OCI-LY3 (cell line): ENCODE measurements at regions not wholly inside any gene's neighbourhood (a gene's known extent, or its start where the extent isn't known, plus 50 kb on each side); places are given as distances from the start of the nearest gene placed in this dataset.
"Not testable (repeated sequence)": the region's sequence is repeated elsewhere in the genome, so short reads cannot be mapped to it uniquely, and the experiment has no call there.

ENCODE experiments used
- H2AFZ ChIP-seq: fragments of 200-600, 300-600 bp; shearing (Covaris generic); 2 replicates; pipeline ENCODE4 v1.6.0; 2014; ENCODE audit warnings: antibody characterized with exemption, low read depth, low read length
- H3K27ac ChIP-seq: fragments of 200-600, 300-600 bp; sonication (generic); 2 replicates; pipeline ENCODE4 v1.5.1; 2014; ENCODE audit warnings: mild to moderate bottlenecking, low read length, moderate library complexity, mixed read lengths
- H3K27me3 ChIP-seq: fragments of 200-600, 300-600 bp; sonication (generic); 2 replicates; pipeline ENCODE4 v1.6.1; 2014; ENCODE audit warnings: low read depth, low read length, mixed read lengths
- H3K36me3 ChIP-seq: fragments of 200-600, 300-600 bp; sonication (generic); replicated peaks from 2 replicates; pipeline ENCODE3; 2014; ENCODE audit warnings: low read depth, low read length, mixed read lengths
- H3K4me1 ChIP-seq: fragments of 300-600, 200-600 bp; sonication (generic); 2 replicates; pipeline ENCODE4 v1.6.1; 2014; ENCODE audit warnings: low read length, mixed read lengths
- H3K4me2 ChIP-seq: fragments of 200-600, 300-600 bp; sonication (generic); 2 replicates; pipeline ENCODE4 v1.6.1; 2014; ENCODE audit warnings: low read length, mixed read lengths
- H3K4me3 ChIP-seq: fragments of 300-600, 200-600 bp; sonication (generic); 2 replicates; pipeline ENCODE4 v1.5.1; 2014; ENCODE audit warnings: antibody characterized with exemption, mild to moderate bottlenecking, low read length, moderate library complexity
- H3K79me2 ChIP-seq: fragments of 300-600, 200-600 bp; shearing (Covaris generic); 2 replicates; pipeline ENCODE4 v1.6.1; 2014; ENCODE audit warnings: mild to moderate bottlenecking, low read length, mixed read lengths
- H3K9ac ChIP-seq: fragments of 300-600, 200-600 bp; shearing (Covaris generic); 2 replicates; pipeline ENCODE4 v1.6.0; 2014; ENCODE audit warnings: mild to moderate bottlenecking, low read length, moderate library complexity
- H3K9me3 ChIP-seq: fragments of 200-600, 300-600 bp; shearing (Covaris generic); 2 replicates; pipeline ENCODE4 v1.6.1; 2014; ENCODE audit warnings: low read length, mixed read lengths; ENCODE audit not compliant: insufficient read depth
- H4K20me1 ChIP-seq: fragments of 200-600, 300-600 bp; sonication (generic); 2 replicates; pipeline ENCODE4 v1.6.1; 2016; ENCODE audit warnings: low read length, mixed read lengths; ENCODE audit not compliant: insufficient read depth
- EZH2phosphoT487 ChIP-seq: fragments of 200-600 bp; shearing (Covaris generic); IDR thresholded peaks from 2 replicates; pipeline ENCODE4 v1.6.1; 2018; ENCODE audit warnings: antibody characterized with exemption, mixed run types, low read depth
- TF ChIP-seq, protein P1 (sequence below): fragments of 200-600, 300-600 bp; sonication (generic); IDR thresholded peaks from 2 replicates; pipeline ENCODE4 v1.5.1; 2014; ENCODE audit warnings: antibody characterized with exemption, low read length, low read depth

DNA sequence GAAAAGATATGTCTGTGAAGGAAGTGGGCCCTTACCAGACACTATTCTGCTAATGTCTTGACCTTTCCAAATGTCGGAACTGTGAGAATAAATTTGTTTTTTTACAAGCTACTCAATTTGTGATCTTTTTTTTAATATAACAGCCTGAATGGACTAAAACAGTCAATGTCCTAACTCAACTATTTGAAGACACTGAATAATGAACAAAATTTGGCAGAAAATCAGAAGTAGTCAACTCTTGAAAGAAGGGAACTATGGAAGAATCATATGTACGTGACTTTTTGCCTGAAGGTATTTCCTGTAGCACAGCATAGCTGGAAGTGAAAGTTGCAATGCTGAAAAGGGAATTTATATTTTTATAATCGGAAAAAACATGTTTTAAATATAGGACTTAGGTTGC, 351.8 kb upstream of the TFPI start:
- Histone ChIP-seq H3K9me3 (no peaks in the 10 kb centered on the region), H3K4me1 (peaks cover 8% of the 10 kb centered on the region), H3K9ac (no peak overlapping the region), H3K4me2 (peak overlapping the region; percentile 23; the same call in 1 of the 2 replicates), H4K20me1 (no peaks in the 10 kb centered on the region), H3K36me3 (no peaks in the 10 kb centered on the region), H3K4me3 (no peak overlapping the region), H3K79me2 (no peaks in the 10 kb centered on the region), H2AFZ (peak overlapping the region; percentile 52; the same call in 1 of the 2 replicates), H3K27me3 (no peaks in the 10 kb centered on the region), H3K27ac (no peak overlapping the region)
- TF ChIP-seq, protein P1, sequence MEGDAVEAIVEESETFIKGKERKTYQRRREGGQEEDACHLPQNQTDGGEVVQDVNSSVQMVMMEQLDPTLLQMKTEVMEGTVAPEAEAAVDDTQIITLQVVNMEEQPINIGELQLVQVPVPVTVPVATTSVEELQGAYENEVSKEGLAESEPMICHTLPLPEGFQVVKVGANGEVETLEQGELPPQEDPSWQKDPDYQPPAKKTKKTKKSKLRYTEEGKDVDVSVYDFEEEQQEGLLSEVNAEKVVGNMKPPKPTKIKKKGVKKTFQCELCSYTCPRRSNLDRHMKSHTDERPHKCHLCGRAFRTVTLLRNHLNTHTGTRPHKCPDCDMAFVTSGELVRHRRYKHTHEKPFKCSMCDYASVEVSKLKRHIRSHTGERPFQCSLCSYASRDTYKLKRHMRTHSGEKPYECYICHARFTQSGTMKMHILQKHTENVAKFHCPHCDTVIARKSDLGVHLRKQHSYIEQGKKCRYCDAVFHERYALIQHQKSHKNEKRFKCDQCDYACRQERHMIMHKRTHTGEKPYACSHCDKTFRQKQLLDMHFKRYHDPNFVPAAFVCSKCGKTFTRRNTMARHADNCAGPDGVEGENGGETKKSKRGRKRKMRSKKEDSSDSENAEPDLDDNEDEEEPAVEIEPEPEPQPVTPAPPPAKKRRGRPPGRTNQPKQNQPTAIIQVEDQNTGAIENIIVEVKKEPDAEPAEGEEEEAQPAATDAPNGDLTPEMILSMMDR = no peak
- TF ChIP-seq EZH2phosphoT487 = no peak

DNA sequence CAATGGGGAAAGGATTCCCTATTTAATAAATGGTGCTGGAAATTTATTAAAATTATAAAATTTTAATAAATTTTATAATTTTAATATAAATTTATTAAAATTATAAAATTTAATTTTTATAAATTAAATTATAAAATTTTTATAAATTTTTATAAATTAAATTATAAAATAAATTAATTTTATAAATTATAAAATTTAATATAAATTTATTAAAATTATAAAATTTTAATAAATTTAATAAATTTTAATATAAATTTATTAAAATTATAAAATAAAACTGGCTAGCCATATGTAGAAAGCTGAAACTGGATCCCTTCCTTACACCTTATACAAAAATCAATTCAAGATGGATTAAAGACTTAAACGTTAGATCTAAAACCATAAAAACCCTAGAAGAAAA, 356.7 kb upstream of the TFPI start:
- H3K4me3 ChIP-seq, H3K27me3 ChIP-seq, H3K4me2 ChIP-seq: not testable (repeated sequence)

DNA sequence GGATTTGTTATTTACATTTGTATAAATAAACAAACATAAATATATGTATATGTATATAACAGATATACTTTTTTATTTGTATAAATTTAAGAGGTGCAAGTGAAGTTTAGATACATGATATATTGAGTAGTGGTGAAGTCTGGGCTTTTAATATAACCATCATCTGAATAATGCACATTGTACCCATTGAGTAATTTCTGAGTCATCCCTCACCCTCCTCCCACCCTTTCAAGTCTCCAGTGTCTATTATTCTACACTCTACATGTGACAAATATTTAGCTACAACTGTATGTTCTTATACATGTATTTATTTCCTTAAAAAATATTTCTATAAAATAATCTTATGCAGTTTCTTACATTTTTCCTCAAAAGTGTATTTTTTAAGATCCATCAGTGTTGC, 358.7 kb upstream of the TFPI start:
- Histone ChIP-seq H2AFZ (no peak overlapping the region), H3K36me3 (no peaks in the 10 kb centered on the region), H3K79me2 (no peaks in the 10 kb centered on the region), H3K27me3 (no peaks in the 10 kb centered on the region), H4K20me1 (no peaks in the 10 kb centered on the region), H3K27ac (no peak overlapping the region), H3K4me1 (no peaks in the 10 kb centered on the region), H3K4me2 (no peak overlapping the region), H3K9ac (no peak overlapping the region), H3K4me3 (no peak overlapping the region), H3K9me3 (no peaks in the 10 kb centered on the region)
- TF ChIP-seq EZH2phosphoT487 = no peak
- TF ChIP-seq, protein P1 = no peak

More for the DNA sequence above, 356.7 kb upstream of the TFPI start:
- H3K36me3 ChIP-seq, H3K9ac ChIP-seq, H3K79me2 ChIP-seq, H3K9me3 ChIP-seq, H3K4me1 ChIP-seq, H4K20me1 ChIP-seq, H2AFZ ChIP-seq, H3K27ac ChIP-seq: not testable (repeated sequence)

DNA sequence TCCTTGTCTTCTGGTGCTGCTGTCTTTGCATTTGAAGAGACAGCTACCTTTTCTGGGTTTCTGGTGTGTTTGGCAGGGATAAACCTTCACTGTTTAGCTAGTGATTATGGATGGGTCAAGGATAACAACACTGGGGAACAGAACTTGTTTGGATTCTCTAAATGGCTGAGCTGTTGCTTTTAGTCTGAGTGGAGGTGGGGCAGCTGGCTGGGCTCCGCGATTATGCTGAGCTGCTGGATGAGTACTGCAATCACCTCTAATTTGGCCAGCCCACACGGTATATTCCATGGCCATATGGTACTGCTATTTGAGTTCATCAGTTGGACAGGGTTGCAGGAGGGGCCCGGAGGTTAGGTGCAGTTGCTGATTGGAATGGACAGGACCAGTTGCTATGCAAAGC, 361.6 kb upstream of the TFPI start:
- H3K4me3 ChIP-seq = no peak overlapping the region
- no peaks in the 10 kb centered on the region for H3K36me3 ChIP-seq
- H3K27ac ChIP-seq = no peak overlapping the region
- no peaks in the 10 kb centered on the region for H3K79me2 ChIP-seq
- no peak overlapping the region for H2AFZ ChIP-seq
- TF ChIP-seq EZH2phosphoT487 = no peak
- TF ChIP-seq, protein P1 = no peak
- no peaks in the 10 kb centered on the region for H3K27me3 ChIP-seq
- no peak overlapping the region for H3K9ac ChIP-seq
- no peaks in the 10 kb centered on the region for H4K20me1 ChIP-seq
- H3K4me2 ChIP-seq = no peak overlapping the region
- no peaks in the 10 kb centered on the region for H3K9me3 ChIP-seq
- no peaks in the 10 kb centered on the region for H3K4me1 ChIP-seq

DNA sequence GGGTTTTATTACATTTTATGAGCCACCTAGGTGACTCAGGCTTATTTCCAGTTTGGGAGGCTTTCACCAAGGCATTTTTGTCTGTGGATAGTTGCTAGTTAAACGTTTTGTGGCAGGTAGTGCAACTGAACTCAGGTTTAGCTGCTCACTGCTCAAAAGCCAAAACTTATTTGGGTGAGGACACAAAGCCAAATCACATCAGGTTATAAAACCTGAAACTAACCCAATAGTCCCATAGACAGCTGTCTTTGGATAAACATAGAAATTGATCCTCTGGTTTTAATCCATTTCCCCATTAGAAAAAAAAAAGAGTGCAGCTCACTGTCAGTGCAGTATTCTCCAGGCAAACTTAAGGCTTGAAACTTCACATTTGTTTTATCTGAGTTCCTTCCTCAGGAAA, 362.6 kb upstream of the TFPI start:
- Histone ChIP-seq H3K4me2 (no peak overlapping the region), H3K4me3 (no peak overlapping the region), H2AFZ (no peak overlapping the region), H3K27ac (no peak overlapping the region), H3K9ac (no peak overlapping the region), H3K27me3 (no peaks in the 10 kb centered on the region), H4K20me1 (no peaks in the 10 kb centered on the region), H3K9me3 (no peaks in the 10 kb centered on the region), H3K36me3 (no peaks in the 10 kb centered on the region), H3K79me2 (no peaks in the 10 kb centered on the region), H3K4me1 (no peaks in the 10 kb centered on the region)
- TF ChIP-seq, protein P1 = no peak
- TF ChIP-seq EZH2phosphoT487 = no peak
